Activated T-cell treated with anti-CD3 and anti-CD28 coated beads, Interleukin-2, amount 50 U/mL, for 72 hours (primary cell): ENCODE measurements at regions not wholly inside any gene's neighbourhood (a gene's known extent, or its start where the extent isn't known, plus 50 kb on each side); places are given as distances from the start of the nearest gene placed in this dataset.

Experiments
- ATAC-seq, 2 donors: fragments of 150-1000 bp; cut with Tn5 transposase; replicated peaks in 1 of 2; 2 replicates each; pipeline ENCODE4 v1.10.0; 2021; ENCODE audit warnings: moderate library complexity in 2 of 2, mild to moderate bottlenecking in 1 of 2
- DNase-seq, 2 donors: peaks; one replicate each; pipeline ENCODE4 v3.0.0; 2021 to 2022; ENCODE audit warnings: mixed read lengths in 1 of 2
- H3K27ac Mint-ChIP-seq: one replicate; pipeline ENCODE4 v1.8.0; 2022; ENCODE audit warnings: mild to moderate bottlenecking, moderate library complexity, mixed read lengths
- H3K27me3 Mint-ChIP-seq: one replicate; pipeline ENCODE4 v1.8.0; 2022; ENCODE audit warnings: low read depth, mixed read lengths
- H3K36me3 Mint-ChIP-seq, 2 donors: one replicate each; pipeline ENCODE4 v1.8.0; 2022; ENCODE audit warnings: mixed read lengths in 2 of 2, mild to moderate bottlenecking in 1 of 2; ENCODE audit not compliant: insufficient read depth in 2 of 2
- H3K4me1 Mint-ChIP-seq: one replicate; pipeline ENCODE4 v1.8.0; 2022; ENCODE audit warnings: low read depth, mixed read lengths
- H3K4me3 Mint-ChIP-seq, 2 donors: one replicate each; pipeline ENCODE4 v1.8.0; 2022; ENCODE audit warnings: mild to moderate bottlenecking in 2 of 2, mixed read lengths in 2 of 2, moderate library complexity in 2 of 2
- H3K9me3 Mint-ChIP-seq, 2 donors: one replicate each; pipeline ENCODE4 v1.8.0; 2022; ENCODE audit warnings: mixed read lengths in 2 of 2

DNA sequence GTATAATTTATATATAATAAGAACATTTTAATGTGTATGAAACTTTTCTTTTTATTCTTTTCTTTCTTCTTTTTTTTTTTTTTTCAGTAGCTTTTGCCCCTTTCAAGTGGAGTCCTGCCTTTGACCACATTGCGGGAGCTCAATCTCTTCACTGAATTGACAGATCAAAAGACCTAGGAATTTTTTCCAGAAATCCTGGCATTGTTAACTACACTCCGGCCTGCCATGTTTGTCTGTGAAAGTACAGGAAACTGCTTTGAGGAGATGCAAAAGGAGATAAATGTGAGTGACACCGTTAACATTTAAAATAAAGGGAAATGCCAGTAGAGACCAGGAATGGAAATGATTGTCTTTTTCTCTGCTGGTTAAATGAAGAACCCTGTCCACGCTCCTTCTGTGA is 159.3 kb upstream of the VCX3A start:
- Mint-ChIP-seq H3K4me3 (no peak overlapping the region), H3K27ac (no peak overlapping the region), H3K4me1 (no peaks in the 10 kb centered on the region), H3K36me3 (no peaks in the 10 kb centered on the region), H3K27me3 (no peaks in the 10 kb centered on the region), H3K9me3 (peaks cover 0 to 4% of the 10 kb centered on the region in 2 donors)
- ATAC-seq = no peak
- no peak for DNase-seq

DNA sequence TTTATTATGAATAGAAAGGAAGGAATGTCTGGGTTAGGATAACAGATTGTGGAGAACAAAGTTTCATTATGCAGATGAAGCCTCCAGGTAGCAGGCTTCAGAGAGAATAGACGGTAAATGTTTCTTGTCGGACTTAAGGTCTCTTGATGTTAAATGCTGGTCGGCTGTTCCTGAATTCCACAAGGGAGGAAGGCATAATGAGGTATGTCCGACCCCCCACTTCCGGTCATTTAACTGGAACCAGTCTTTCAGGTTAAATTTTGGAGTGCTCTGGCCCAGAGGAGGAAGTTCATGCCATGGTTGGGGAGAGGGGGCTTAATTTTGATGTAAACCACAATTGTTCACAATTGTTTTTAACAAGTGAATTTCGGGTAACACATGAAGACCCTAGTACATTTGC is 158.1 kb upstream of the VCX3A start:
- no peaks in the 10 kb centered on the region for H3K36me3 Mint-ChIP-seq
- H3K9me3 Mint-ChIP-seq = peaks cover 0 to 4% of the 10 kb centered on the region in 2 donors
- no peaks in the 10 kb centered on the region for H3K4me1 Mint-ChIP-seq
- no peaks in the 10 kb centered on the region for H3K27me3 Mint-ChIP-seq
- DNase-seq (no peak), ATAC-seq (no peak)
- H3K4me3 Mint-ChIP-seq = no peak overlapping the region
- H3K27ac Mint-ChIP-seq = no peak overlapping the region

GRCh38 chrX:6685489-6685888 is 150.6 kb upstream of the VCX3A start:
- ATAC-seq (no peak), DNase-seq (no peak)
- Mint-ChIP-seq H3K27ac (no peak overlapping the region), H3K4me1 (no peaks in the 10 kb centered on the region), H3K4me3 (no peak overlapping the region), H3K36me3 (no peaks in the 10 kb centered on the region), H3K27me3 (no peaks in the 10 kb centered on the region), H3K9me3 (peaks cover 0 to 7% of the 10 kb centered on the region in 2 donors)

- Mint-ChIP-seq H3K36me3 (no peaks in the 10 kb centered on the region), H3K4me1 (no peaks in the 10 kb centered on the region), H3K27me3 (no peaks in the 10 kb centered on the region), H3K4me3 (no peak overlapping the region), H3K27ac (no peak overlapping the region), H3K9me3 (peaks cover 0 to 2% of the 10 kb centered on the region in 2 donors)
- ATAC-seq (no peak), DNase-seq (no peak)
Measured at GRCh38 chrX:6683353-6683752, 148.4 kb upstream of the VCX3A start.

DNA sequence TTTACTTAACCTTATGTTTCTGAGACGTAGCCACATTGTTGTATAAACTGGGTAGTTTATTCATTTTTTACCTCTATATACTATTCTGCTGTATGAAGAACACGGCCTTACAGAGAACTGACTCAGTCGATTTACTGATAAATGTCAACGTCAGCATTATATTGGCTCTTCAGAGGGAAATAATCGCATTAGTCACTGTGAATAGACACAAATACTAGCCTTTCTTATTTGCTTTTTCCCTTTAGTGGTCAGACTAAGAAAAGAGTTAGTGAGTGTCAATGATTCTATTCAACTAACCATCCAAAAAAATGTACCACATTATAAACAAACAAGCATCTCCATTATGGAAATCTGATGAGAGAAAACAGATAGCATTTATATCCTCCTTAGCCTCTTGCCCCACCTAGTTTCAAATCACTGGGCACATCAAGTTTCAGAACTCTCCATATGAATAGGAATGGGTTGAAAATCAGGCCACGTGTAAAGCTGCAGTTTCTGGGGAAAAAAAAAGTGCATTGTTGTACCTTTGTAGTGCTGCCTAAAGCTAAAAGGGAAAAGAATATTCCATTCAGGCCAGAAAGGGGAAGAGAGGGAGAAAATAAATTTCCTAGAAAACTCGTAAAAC is 146.7 kb upstream of the VCX3A start:
- peaks cover 0 to 2% of the 10 kb centered on the region in 2 donors for H3K9me3 Mint-ChIP-seq
- ATAC-seq = no peak
- H3K4me1 Mint-ChIP-seq = no peaks in the 10 kb centered on the region
- no peak for DNase-seq
- H3K27ac Mint-ChIP-seq = no peak overlapping the region
- H3K4me3 Mint-ChIP-seq = no peak overlapping the region
- no peaks in the 10 kb centered on the region for H3K36me3 Mint-ChIP-seq
- no peaks in the 10 kb centered on the region for H3K27me3 Mint-ChIP-seq

DNA sequence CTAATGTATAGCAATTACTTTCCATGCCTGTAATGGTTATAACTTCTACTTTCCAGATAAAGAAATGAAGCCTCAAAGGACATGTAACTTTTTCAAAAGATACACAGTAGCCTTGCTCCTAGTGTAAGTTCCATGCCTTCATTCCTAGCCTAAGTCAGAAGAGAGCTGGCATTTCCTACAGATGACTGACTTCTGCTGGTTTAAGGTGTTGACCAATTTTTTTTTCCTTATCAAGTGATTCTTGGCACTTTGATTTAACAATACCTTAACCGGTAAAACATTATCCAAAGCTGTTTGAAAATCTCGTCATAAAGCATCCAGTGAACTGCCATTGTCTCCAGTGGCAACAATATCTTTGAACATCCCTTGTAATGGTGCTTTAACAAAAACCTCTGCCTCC is 145.1 kb upstream of the VCX3A start:
- Mint-ChIP-seq H3K4me3 (no peak overlapping the region), H3K36me3 (no peaks in the 10 kb centered on the region), H3K4me1 (no peaks in the 10 kb centered on the region), H3K27me3 (no peaks in the 10 kb centered on the region), H3K27ac (no peak overlapping the region), H3K9me3 (peaks cover 0 to 2% of the 10 kb centered on the region in 2 donors)
- no peak for ATAC-seq
- no peak for DNase-seq

DNA sequence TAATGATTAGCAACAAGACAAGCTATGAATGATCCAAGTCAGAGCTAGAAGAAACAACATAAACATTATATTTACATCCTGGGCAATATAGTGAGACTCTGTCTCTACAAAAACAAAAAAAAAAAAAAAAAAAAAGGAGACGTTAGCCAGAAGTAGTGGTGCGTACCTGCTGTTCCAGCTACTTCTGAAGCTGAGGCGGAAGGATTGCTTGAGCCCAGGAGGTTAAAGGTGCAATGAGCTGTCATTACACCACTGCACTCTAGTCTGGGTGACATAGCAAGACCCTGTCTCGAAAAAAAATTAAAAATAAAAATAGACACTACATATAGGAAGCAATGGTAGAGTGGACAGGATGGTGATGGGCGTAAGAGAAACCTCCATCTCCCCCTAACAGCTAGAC is 144.6 kb upstream of the VCX3A start:
- Mint-ChIP-seq H3K27me3 (no peaks in the 10 kb centered on the region), H3K36me3 (no peaks in the 10 kb centered on the region), H3K9me3 (peaks cover 0 to 2% of the 10 kb centered on the region in 2 donors), H3K27ac (no peak overlapping the region), H3K4me3 (no peak overlapping the region), H3K4me1 (no peaks in the 10 kb centered on the region)
- ATAC-seq (no peak), DNase-seq (no peak)

DNA sequence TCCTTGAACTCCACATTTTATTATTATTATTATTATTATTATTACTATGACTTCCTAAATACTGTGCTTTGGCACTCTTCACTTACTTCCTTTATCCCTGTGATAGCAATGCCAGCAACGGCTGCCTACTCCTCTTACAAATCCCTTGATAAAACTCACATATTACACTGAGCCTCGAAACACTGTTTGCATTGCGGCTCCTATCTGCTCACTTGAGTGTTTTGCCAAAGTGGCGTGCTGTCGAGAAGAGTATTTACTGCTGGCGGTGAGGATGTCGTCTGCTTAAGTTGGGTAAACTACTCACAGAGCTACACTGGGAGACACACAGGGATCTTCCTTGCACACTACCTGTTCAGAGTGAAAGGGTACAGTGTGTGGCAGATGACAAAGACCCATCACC is 143.4 kb upstream of the VCX3A start:
- DNase-seq (no peak), ATAC-seq (no peak)
- H3K9me3 Mint-ChIP-seq = peaks cover 0 to 2% of the 10 kb centered on the region in 2 donors
- no peaks in the 10 kb centered on the region for H3K36me3 Mint-ChIP-seq
- no peaks in the 10 kb centered on the region for H3K4me1 Mint-ChIP-seq
- no peak overlapping the region for H3K27ac Mint-ChIP-seq
- H3K4me3 Mint-ChIP-seq = no peak overlapping the region
- no peaks in the 10 kb centered on the region for H3K27me3 Mint-ChIP-seq

DNA sequence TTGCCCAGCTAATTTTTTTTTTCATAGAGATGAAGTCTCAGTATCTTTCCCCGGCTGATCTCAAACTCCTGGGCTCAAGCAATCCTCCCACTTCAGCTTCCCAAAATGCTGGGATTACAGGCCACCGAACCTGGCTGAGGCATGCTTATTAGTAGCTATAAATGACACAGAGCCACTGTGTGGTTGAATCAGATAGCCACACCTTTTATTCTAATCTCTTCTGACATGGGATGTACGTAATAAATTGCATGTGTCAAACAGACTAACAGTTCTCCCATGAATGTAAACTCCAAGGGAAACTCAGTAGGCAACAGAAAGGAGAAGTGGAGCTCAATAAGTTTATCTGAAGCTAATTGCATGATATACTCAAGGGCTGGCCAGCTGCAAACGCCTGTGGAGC is 139.8 kb upstream of the VCX3A start:
- ATAC-seq = no peak
- Mint-ChIP-seq H3K4me1 (no peaks in the 10 kb centered on the region), H3K9me3 (no peaks in the 10 kb centered on the region), H3K27ac (no peak overlapping the region), H3K27me3 (no peaks in the 10 kb centered on the region), H3K4me3 (no peak overlapping the region), H3K36me3 (no peaks in the 10 kb centered on the region)
- no peak for DNase-seq

DNA sequence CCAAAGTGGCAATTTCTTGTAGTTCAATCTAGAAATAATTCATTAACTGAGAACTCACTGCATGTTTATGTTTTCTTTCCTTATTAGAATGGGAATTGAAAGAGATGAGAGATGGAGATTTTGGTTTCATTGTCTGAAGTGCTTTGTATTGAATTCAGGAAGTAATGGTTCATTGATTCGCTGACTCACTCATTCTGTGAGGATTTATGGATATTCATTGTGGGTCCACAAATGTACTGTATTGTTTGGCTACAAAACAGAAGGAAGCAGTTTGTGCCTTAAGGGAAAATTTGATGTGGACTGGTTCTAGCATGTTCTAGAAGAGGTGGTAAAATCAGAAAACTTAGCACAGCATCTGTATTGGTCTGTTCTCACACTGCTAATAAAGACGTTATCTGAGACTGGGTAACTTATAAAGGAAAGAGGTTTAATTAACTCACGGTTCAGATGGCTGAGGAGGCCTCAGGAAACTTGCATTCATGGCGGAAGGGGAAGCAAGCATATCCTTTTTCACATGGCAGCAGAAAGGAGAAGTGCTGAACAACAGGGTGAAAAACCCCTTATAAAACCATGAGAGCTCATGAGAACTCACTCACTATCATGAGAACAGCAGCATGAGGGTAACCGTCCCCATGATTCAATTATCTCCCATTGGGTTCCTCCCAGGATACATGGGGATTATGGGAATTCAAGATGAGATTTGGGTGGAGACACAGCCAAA is 132.3 kb upstream of the VCX3A start:
- ATAC-seq = no peak
- Mint-ChIP-seq H3K36me3 (peaks cover 0 to 3% of the 10 kb centered on the region in 2 donors), H3K4me1 (no peaks in the 10 kb centered on the region), H3K27ac (no peak overlapping the region), H3K4me3 (no peak overlapping the region), H3K9me3 (no peaks in the 10 kb centered on the region), H3K27me3 (no peaks in the 10 kb centered on the region)
- no peak for DNase-seq

- H3K4me3 Mint-ChIP-seq = no peak overlapping the region
- peaks cover 0 to 3% of the 10 kb centered on the region in 2 donors for H3K36me3 Mint-ChIP-seq
- no peaks in the 10 kb centered on the region for H3K9me3 Mint-ChIP-seq
- no peak for DNase-seq
- H3K4me1 Mint-ChIP-seq = no peaks in the 10 kb centered on the region
- H3K27me3 Mint-ChIP-seq = no peaks in the 10 kb centered on the region
- H3K27ac Mint-ChIP-seq = no peak overlapping the region
- ATAC-seq = no peak
Measured at GRCh38 chrX:6666624-6667023, 131.7 kb upstream of the VCX3A start.

DNA sequence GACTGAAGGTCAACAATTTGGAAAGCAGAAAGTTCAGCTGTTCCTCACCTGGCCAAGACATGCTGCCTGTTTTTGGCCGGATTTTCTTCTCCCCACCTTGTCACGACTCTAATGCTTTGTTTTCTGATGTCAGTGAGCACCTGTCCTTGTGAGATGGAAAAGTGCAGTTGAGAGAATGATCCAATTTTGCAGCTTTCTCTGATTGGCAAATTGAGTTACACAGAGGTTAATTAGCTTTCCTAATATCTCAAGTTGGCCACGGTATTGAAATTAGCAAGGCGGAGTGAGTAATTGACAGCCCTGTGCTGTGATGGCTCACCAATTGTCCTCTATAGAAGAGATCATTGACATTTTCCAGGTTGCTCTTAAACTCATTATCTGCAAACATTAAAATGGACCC is 126.8 kb upstream of the VCX3A start:
- DNase-seq = no peak
- no peaks in the 10 kb centered on the region for H3K4me1 Mint-ChIP-seq
- no peak overlapping the region for H3K4me3 Mint-ChIP-seq
- H3K27me3 Mint-ChIP-seq = peaks cover 5% of the 10 kb centered on the region
- peaks cover 0 to 4% of the 10 kb centered on the region in 2 donors for H3K36me3 Mint-ChIP-seq
- no peak overlapping the region for H3K27ac Mint-ChIP-seq
- H3K9me3 Mint-ChIP-seq = peaks cover 2 to 6% of the 10 kb centered on the region in 2 donors
- no peak for ATAC-seq

DNA sequence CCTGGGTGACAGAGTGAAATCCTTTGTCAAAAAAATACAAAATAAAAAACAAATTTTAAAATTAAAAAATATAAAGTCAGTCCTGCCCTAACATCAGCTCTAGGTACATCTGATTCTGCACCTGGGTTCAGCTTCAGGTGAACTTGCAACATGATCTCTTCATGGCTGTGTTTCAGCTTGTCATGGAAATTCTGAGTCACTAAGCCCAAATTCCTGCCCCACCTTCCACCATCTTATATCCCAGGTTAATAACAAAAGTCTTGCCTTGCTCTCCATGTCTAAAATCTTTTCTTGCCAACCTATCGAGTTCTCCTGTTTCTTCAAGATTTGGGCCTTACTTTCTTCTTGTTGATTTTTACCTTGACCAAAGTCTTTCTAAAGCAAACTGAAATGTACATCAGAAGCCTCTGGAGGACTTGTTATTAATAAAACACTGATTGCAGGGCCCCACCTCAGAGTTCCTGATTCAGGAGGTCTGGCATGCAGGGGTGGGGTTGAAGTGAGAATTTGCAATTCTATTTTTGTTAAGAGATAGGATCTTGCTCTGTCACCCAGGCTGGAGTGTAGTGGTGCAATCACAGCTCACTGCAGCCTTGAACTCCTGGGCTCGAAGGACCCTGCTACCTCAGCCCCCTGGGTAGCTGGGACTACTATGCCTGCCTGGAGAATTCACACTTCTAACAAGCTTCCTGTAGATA is 125.8 kb upstream of the VCX3A start:
- Mint-ChIP-seq H3K27ac (no peak overlapping the region), H3K4me1 (no peaks in the 10 kb centered on the region), H3K36me3 (peaks cover 0 to 1% of the 10 kb centered on the region in 2 donors), H3K27me3 (peaks cover 5% of the 10 kb centered on the region), H3K4me3 (no peak overlapping the region), H3K9me3 (peaks cover 2 to 6% of the 10 kb centered on the region in 2 donors)
- DNase-seq = no peak
- ATAC-seq = no peak
